GM19455 (cell line): ENCODE measurements at regions not wholly inside any gene's neighbourhood (a gene's known extent, or its start where the extent isn't known, plus 50 kb on each side); places are given as distances from the start of the nearest gene placed in this dataset.

Experiments
- ATAC-seq: cut with Tn5 transposase; IDR thresholded peaks from one replicate; pipeline ENCODE4 v1.9.1; 2021; ENCODE audit not compliant: unreplicated experiment

DNA sequence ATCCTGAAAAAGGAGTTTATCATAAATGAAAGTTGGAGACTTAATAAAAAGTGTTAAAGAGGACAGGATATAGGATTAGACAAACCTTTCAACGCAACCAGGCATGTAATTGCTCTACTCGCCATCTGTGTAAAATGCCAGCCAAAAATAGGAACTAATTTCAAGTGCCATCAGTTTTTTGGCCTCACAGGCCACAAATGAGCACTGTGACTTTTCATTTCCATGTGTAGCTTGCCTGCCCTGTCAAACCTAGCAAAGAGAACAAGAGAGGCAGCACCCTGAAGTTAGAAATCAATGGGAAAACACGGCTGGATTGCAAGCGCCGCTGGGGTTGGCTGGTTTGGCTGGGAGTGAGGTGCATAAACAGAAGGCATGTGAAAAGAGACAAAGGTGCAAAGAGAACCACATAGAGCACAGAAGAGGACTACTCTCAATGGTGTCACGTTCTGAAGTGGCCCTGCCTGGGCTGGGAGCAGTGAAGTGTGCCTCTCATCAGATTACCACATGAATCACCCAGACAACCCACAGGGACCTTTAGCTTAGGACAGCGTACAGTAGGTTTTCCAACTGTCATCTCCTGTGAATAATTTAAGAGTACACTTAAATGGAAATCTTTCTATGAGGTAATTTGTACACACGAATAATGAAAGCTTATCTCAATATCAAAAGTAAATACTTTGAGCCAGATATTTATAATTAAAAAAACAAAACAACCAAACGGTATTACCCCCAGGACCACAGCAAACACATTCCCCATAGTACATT, 78.0 kb upstream of the NHSL1 start:
- ATAC-seq = no peak

DNA sequence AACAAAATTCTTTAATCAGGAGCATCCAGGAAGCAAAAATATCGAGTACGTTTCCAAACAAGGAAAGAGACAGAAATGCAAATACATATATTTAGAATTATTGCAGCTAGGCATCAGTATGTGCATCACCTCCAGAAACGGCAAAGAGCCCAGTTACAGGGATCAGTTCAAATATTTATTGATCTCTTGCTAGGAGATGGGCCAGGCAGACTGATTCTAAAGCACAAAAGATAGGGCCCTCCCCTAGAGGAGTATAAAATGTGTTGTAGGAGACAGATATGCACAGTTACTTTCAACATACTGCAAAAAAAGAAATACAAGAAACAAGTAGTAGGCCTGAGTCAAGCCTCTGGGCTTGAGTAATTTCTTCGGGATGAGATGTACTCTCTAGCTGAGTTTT, 80.7 kb upstream of the NHSL1 start:
- no peak for ATAC-seq

DNA sequence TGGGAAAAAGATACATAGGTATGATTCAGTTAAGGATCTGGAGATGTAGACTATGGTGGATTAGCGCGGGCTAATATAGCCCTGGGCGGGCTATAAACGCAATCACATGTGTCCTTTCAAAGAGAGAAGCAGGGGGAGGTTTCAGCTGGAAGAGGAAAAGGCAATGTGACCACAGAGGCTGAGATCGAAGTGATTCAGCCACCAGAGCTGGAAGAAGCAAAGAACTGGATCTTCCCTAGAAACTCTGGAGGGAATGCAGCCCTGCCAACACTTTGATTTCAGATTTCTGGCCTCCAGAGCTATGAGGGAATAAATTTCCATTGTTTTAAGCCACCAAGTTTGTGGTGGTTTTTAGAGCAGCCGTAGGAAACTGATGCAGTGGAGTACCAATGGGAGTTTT, 81.5 kb upstream of the NHSL1 start:
- ATAC-seq = no peak

DNA sequence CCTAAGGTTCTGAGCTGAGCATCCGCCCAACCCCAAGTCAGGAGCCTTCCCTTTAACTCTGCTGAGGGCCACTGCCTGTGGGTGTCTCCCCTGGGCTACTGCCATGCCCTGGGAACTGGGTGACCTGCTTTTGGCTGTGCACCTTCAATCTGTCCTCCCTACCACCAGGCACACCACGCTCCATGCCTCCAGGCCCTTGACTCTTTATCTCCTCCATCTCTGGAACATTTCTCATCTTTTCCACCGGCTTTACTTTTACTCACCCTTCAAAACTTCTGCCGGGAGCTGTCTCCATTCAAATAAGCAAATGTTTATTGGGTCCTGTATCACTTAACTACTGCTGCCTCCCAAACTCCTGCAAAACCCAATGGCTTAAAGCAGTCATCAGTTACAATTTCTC, 83.3 kb upstream of the NHSL1 start:
- no peak for ATAC-seq

DNA sequence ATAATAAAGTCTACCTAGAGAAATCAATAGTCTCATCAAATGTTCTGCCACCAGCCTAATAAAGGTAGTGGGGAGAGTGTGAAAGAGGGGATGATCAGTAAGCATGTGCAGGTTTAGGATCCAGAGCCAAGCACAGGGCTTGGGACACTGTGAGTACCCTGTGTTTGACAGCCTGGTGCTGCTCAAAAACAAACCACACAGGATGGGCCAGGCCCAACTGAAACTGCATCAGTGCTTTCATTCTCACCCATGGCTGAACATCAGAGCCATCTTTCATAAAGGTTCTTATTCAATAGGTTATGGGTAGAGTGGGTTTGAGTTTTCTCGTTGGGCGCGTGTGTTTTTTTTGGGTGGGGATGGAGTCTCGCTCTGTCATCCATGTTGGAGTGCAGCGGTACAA, 87.3 kb upstream of the NHSL1 start:
- no peak for ATAC-seq

DNA sequence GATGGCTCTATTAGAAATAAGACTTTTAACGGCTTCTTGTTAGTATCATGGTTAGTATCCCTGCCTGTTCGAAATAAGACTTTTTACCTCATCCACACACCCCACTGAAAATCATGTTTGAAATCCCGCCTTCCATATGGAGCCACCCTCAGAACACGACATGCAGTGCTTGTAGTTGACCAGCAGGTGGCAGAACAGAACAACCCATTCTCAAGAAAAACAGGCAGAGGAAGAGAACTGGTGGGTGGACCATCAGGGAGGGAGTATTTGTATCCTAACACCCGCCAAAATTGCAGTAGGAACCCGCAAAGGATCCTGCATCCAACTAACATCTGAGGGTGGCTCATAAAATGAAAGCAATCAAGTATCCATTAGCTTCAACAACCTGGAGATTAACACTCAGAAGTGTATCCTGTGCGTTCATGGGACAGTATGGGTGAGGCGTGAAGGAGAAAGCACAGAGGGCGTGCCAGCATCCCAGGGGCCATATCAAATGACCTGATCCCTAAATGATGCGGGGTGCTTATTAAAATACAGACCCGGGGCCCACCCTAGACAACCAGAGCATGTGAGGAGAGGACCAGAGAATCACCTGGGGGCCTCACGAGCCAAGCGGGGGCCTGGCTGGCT, 89.6 kb upstream of the NHSL1 start:
- ATAC-seq = peak; percentile 40

DNA sequence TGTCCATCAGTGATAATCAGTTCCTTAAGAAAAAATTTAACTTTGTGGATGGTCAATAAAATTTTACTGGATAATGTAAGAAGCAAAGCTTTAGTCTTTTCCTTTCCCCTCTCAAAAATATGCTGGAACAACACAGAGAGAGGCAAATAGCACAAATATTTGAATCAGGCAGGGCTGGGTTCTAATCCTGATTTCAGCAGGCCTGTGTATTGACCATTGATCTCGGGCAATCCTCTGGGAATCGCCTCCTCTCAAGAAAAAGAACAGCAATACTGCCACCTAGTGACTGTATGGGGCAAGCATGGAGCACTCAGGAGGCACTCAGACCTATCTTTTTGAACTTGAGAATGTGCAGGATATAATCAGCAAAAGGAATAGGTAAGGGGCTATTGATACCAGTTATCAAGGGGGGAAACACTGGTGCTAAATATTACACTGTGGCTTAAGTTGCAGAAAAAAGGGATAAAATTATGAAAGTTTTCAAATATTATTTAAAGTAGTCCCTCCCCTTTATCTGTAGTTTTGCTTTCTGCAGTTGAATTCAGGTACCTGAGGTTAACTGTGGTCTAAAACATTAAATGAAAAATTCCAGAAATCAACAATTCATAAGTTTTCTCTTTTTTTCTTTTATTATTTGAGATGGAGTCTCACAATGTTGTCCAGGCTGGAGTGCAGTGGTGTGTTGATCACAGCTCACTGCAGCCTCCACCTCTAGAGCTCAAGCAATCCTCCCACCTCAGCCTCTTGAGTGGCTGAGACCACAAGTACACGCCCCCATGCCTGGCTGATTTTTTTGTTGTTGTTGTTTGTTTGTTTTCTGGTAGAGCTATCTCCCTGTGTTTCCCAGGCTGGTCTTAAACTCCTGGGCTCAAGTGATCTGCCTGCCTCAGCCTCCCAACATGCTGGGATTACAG, 91.8 kb upstream of the NHSL1 start:
- no peak for ATAC-seq

DNA sequence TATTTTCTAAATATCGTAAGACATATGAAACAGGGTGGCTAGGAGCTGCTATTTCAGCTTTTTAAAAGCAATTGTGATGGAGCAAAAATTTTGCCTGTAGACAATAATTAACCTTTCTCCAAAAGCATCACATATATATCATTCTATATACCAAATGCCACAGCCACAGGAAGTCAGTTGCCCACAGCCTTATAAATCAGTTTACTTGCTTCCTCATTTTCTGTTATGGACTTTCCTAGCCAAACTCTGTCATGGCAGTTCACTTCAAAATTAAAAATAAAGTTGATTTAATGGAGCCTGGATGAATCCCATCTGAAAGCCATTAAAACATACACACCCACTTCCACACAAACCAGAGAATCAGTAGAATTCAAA, 93.4 kb upstream of the NHSL1 start:
- ATAC-seq = peak; percentile 58

DNA sequence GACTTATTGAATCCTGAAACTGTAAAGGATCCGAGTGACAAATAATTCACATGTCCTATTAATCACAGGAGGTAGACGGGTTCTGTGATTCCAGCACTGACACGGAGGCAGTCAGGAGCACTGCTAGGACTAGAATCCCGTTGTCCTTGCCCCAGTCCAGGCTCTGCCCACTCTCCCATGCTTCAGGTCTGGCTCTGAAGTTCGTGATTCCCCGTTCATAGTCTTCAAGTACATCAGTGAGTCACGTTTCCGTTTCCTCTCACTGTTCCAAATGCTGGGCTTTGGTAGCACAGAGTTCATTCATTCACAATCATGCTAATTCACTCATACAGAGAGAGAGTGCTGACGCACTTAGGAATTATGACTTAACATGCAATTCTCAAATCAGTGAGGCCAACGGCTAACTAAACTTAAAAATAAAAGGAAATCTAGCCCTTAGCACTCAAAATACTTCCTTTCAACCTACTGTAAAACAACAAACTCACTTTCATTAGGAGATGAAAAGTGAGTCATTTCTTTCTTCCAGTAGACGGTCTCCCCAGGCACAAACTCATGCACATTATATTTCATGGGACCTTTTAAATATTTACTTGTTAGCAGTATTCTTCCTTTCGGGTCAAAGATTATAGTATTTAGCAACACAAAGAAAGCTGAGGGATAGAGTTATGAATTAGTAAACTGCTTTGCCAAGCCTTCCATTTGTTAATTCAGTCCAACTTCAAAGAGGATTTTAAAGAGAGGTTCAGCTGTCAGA, 94.0 kb upstream of the NHSL1 start:
- ATAC-seq = peak; percentile 67

DNA sequence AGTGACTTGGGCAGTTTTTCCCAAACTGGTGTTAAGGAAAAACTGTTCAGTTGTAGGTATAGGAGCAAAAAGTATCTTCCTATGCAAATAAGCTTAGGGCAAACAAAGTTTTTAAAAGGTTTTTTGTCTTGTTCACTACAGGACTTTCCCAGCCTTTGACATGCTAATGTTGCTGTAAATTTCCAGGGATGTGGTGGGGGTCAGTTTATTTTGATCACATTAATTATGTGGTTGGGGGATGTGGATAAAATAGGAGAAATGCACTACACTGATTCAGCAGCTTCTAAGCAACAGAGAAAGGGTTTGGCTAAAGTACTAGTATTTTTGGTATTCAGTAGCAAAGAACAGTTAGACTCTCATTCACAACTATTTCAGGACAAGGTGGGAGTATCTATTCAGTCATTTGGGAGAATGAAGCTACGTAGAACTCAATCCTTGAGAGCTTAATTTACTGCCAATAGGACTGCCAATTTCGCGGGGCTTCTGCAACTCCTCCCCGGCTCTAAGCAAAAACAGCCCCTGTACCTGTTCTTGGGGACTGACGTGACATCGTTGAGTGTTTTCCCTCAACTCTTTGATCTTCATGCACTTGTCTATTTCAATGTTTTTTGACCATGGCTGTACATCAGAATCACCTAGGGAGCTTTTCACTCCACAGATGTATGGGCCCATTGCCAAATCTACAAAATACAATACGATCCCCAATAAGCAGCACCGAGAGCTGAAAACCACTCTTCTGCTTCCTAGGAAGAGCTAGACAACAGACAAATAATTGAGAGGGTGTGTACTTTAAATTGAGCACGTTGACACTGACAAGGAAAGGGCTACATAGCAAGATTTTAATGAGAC, 94.8 kb upstream of the NHSL1 start:
- no peak for ATAC-seq

DNA sequence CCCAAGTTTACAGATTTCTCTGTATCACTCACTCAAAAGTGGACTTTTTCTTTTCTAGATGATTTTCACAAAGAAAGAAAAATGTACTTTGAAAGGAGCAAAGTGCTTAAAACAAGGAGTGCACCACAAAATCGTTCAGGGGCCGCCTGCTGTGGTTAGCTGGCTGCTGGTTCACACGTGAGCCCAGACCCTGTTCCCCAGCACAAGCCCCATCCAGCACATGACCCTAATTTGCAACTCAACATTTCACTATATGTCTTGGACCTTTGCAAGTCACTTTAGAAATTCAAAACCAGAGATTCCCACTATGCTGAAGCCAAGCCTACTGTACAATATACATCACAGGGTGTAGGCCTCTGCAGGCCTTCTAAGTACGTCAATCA, 95.5 kb upstream of the NHSL1 start:
- no peak for ATAC-seq

DNA sequence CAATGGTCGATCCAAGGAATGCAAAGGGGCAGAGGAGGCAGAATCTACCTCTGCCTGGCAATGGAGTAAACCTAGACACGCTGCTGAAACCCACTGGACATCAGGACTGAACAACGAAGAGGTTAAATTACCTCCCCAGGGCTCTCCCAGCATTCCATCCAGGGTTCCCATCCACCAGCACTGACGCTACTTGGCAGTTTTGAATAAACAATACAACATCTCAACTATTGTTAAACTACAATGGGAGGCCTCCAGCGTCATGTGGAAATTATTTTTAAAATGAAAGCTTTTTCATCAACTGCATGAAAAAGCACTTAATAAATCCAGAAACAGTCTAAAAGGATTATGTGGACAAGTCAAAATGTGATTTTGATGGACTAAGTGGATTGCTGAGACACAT, 96.8 kb upstream of the NHSL1 start:
- no peak for ATAC-seq

DNA sequence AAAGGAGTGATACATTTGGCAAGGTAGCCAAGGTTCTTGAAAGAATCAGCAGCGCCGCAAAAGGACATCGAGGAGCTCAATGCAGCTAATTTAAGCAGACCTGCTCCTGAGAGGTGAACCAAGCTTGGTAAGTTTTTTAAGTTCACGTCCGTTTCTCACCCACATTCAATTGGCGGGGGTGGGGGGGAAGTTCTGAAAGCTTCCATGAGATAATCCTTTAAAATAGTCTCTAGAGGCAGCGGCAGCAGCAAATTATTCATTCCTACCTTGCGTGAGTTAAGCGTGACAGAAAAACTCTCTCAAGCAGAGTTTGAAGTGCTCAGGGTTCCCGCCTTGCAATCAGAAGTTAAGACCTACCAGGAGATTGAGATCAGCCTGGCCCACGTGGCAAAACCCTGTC, 97.3 kb upstream of the NHSL1 start:
- no peak for ATAC-seq

DNA sequence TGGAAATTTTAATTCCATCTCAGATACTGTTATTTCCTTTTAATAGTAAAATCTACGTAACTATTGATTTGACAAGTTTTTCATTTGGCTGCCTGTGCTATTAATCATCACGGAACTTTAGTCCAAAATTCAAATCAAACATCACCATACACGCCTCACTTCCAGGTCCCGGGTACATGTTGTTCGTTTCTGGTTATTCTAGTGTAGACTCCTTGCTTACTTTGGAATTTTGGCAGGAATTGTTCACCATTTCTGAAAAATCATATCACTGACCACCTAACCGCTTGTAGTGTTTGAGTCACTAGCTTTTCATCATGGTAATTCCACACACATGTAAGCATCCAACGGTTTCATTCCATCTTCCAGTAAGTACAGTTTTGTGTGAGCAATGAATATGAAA, 98.0 kb upstream of the NHSL1 start:
- no peak for ATAC-seq

DNA sequence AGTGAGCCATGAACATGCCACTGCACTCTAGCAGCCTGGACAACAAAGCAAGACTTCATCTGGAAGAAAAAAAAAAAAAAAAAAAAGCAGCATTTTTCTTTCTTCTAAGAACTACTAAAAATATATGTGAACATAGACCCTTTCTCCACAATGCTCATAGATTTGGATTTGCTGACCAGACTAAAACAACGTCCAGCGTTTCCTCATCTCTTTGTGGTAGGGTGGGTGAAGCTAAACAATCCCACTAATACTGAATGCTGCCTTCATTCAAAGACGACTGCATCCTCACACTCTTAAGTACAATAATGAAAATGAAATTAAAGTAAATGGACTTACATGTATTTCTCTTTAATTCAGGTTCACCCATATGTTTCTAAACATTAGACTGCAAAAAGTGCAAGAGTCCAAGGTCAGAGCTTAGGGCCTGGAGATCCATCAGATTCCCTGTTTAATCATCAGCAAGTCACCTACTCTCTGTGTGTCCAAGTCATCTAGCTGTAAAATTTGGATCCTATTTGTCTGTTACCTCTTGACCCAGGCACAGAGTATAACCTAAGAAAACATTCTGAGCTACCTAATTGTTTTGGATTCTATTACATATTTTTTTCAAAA, 99.4 kb upstream of the NHSL1 start:
- no peak for ATAC-seq

DNA sequence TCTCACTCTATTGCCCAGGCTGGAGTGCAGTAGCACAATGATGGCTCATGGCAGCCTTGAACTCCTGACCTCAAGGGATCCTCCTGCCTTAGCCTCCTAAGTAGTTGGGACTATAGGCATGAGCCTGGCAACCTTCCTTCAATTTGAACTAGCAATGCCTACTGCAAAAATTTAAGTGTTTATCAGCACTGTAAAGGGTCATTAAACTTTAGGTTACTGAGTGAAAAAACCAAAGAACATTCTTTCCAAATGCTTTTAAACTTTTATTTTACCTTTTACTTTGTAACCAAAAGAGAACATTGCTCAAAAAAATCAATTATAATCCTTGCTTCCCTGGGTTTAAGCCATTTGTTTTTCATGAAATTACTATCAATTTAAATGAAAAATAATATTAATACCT, 101.0 kb upstream of the NHSL1 start:
- no peak for ATAC-seq

DNA sequence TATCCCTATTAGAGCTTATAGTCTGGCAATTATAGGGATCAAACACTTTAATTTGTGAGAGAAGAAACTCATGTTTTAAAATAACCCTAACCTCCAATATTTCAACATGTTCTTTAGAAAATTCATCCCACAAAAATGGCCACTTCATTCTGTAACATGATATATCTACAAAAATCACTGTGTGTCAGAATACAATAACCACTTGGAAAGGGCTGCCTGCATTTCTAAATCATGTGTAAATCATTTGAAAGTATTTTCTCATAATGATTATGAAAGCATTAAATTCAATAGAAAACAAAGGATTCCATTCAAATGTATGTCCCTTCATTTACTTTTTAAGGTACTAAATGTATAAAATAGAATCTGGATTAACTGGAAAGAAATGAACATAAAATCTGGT, 101.4 kb upstream of the NHSL1 start:
- ATAC-seq = no peak

DNA sequence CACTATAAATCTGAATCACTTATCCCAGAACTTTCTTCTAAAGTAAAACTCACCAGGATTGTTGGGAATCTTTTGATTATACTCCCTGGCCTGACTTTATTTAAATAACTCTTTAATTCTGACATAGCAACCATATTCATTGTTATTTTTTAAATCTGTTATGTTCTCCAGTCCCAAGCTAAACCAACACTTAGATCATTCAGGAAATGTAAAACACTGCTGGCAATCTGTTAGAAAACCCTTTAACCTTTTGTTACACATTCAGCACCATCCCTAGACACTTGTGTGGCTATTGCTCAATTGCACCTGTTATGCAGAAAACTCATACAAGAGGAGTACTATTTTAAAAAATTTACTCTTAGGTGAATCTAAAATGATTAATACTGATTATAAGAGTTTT, 101.8 kb upstream of the NHSL1 start:
- no peak for ATAC-seq

DNA sequence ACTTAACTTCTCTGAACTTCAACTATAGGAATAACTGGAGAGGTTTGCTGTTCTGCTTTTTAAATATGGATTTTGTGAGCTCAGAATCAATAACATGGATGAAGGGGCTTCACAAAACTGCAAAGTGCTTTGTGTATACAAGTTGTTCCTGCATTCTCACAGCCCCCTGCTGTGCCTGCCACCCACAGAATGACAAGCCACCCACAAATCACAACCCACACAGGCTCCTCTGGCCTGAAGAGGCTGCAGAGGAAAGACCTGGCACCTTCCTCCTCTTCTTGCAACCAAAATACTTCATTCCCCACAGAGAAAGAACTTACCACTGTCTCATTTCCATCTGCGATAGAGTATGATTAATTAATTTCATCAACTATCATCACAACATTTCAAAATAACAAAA, 106.7 kb upstream of the NHSL1 start:
- no peak for ATAC-seq
